IMR-90 (cell line): ENCODE measurements at regions not wholly inside any gene's neighbourhood (a gene's known extent, or its start where the extent isn't known, plus 50 kb on each side); places are given as distances from the start of the nearest gene placed in this dataset.

Experiments used
- CEBPB ChIP-seq: IDR thresholded peaks from 2 replicates; pipeline ENCODE4 v1.6.1; 2012; ENCODE audit warnings: low read depth, low read length, improper control_type of control experiment
- MXI1 ChIP-seq: IDR thresholded peaks from 2 replicates; pipeline ENCODE4 v1.6.1; 2012; ENCODE audit warnings: low read depth, mild to moderate bottlenecking, low read length, moderate library complexity, borderline replicate concordance
- POLR2A ChIP-seq: IDR thresholded peaks from 2 replicates; pipeline ENCODE4 v1.6.1; 2012; ENCODE audit warnings: mild to moderate bottlenecking, low read depth, low read length
- RCOR1 ChIP-seq: IDR thresholded peaks from 2 replicates; pipeline ENCODE4 v1.6.1; 2012; ENCODE audit warnings: mild to moderate bottlenecking, low read length, improper control_type of control experiment; ENCODE audit not compliant: insufficient replicate concordance
- RFX5 ChIP-seq: IDR thresholded peaks from 2 replicates; pipeline ENCODE4 v1.8.0; 2012; ENCODE audit warnings: low read depth, mild to moderate bottlenecking, low read length, moderate library complexity
- TF ChIP-seq, protein P1 (sequence below): conservative IDR thresholded peaks from 2 replicates; pipeline ENCODE4 v1.5.1; 2012; ENCODE audit warnings: mild to moderate bottlenecking, low read depth, low read length, improper control_type of control experiment

DNA sequence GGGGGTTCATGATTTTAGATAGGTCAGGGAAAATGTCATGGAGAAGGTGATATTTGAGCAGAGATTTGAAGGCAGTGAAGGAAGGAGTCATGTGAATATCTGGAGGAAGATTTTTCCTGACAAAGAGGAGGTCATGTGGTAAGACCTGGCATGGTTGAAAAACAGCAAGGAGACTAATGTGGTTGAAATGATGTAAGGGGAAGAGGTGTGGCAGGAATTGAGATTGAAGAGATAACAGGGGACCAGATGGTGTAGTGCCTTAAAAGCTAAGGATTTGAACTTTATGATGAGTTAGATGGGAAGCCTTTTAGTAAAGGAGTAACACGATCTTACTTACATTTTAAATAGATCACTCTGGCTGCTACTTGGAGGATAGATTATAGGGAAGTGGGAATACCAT is 210.9 kb downstream of the RTL9 start:
- TF ChIP-seq, protein P1, sequence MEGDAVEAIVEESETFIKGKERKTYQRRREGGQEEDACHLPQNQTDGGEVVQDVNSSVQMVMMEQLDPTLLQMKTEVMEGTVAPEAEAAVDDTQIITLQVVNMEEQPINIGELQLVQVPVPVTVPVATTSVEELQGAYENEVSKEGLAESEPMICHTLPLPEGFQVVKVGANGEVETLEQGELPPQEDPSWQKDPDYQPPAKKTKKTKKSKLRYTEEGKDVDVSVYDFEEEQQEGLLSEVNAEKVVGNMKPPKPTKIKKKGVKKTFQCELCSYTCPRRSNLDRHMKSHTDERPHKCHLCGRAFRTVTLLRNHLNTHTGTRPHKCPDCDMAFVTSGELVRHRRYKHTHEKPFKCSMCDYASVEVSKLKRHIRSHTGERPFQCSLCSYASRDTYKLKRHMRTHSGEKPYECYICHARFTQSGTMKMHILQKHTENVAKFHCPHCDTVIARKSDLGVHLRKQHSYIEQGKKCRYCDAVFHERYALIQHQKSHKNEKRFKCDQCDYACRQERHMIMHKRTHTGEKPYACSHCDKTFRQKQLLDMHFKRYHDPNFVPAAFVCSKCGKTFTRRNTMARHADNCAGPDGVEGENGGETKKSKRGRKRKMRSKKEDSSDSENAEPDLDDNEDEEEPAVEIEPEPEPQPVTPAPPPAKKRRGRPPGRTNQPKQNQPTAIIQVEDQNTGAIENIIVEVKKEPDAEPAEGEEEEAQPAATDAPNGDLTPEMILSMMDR: no peak
- TF ChIP-seq RCOR1: no peak
- TF ChIP-seq RFX5: no peak
- no peak for TF ChIP-seq CEBPB
- no peak for TF ChIP-seq MXI1
- TF ChIP-seq POLR2A: no peak
